Activated naive CD8-positive, alpha-beta T cell (primary cell): ENCODE measurements at regions not wholly inside any gene's neighbourhood (a gene's known extent, or its start where the extent isn't known, plus 50 kb on each side); places are given as distances from the start of the nearest gene placed in this dataset.

Source experiments
- H3K27ac Mint-ChIP-seq: one replicate; pipeline ENCODE4 v1.8.0; 2021; ENCODE audit warnings: mixed read lengths
- H3K27me3 Mint-ChIP-seq: one replicate; pipeline ENCODE4 v1.8.0; 2021; ENCODE audit warnings: mixed read lengths
- H3K36me3 Mint-ChIP-seq: one replicate; pipeline ENCODE4 v1.8.0; 2021; ENCODE audit warnings: mixed read lengths
- H3K4me1 Mint-ChIP-seq: one replicate; pipeline ENCODE4 v1.8.0; 2021; ENCODE audit warnings: low read depth, mixed read lengths
- H3K4me3 Mint-ChIP-seq: one replicate; pipeline ENCODE4 v1.8.0; 2021; ENCODE audit warnings: mild to moderate bottlenecking, mixed read lengths
- H3K9me3 Mint-ChIP-seq: one replicate; pipeline ENCODE4 v1.8.0; 2021; ENCODE audit warnings: low read depth, mixed read lengths

DNA sequence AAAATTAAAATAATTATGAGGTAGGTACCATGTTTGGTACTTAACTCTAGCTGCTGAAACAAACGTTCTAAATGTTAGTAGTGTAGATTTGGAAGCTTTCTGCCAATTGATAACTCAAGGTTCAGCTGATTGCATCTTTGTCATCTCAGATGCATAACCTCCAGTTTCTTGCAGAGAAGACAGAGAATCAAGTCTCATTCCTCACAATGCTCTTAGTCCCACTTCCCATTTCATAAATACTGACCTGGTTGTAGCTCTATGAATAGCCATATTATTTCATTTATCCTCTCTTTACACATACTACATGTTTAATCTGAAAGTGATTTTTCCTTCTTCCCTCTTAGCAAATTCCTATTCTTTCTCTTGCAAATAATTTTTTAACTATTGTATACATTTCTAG, 178.5 kb upstream of the SETBP1 start:
- Mint-ChIP-seq H3K9me3 (no peaks in the 10 kb centered on the region), H3K27me3 (no peaks in the 10 kb centered on the region), H3K36me3 (peaks cover 2% of the 10 kb centered on the region), H3K27ac (no peak overlapping the region), H3K4me3 (no peak overlapping the region), H3K4me1 (peaks cover 37% of the 10 kb centered on the region)

DNA sequence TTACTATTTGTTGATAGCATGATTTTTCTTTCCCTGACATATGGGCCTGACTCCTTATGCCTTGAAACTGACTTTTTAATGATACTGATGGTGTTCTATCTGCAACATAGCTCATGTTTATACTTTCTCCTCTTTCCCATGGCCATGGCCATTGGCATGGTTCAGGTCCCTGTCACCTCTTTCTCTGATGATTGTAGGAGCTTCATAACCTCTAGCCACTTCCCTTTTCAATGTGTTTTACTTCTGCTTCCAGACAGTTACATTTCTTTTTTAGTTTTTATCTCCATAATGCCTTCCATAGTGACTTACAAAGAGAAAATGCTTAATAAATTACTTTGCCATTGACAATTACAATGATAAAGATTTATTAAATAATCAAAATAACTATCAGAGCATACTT, 177.9 kb upstream of the SETBP1 start:
- Mint-ChIP-seq H3K27me3 (no peaks in the 10 kb centered on the region), H3K4me3 (no peak overlapping the region), H3K27ac (no peak overlapping the region), H3K4me1 (peaks cover 37% of the 10 kb centered on the region), H3K36me3 (peaks cover 2% of the 10 kb centered on the region), H3K9me3 (no peaks in the 10 kb centered on the region)

DNA sequence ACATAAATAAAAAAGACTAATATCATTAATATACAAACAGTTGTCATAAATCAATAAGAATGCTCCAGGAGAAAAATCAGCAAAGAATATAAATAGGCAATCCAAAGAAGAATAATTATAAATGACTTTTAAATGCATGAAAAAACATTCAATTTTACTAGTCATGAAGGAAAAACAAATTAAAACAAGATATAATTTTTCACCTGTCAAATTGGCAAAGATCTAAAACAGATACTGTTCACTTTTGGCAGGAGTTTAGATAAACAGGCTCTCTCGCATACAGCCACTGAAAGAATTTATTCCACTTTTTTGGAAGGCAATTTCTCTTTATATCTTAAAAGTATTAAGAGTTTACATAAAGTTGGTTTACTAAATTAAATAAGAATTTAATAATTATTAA, 176.8 kb upstream of the SETBP1 start:
- Mint-ChIP-seq H3K4me1 (peaks cover 35% of the 10 kb centered on the region), H3K4me3 (no peak overlapping the region), H3K27me3 (no peaks in the 10 kb centered on the region), H3K36me3 (no peaks in the 10 kb centered on the region), H3K27ac (no peak overlapping the region), H3K9me3 (no peaks in the 10 kb centered on the region)

DNA sequence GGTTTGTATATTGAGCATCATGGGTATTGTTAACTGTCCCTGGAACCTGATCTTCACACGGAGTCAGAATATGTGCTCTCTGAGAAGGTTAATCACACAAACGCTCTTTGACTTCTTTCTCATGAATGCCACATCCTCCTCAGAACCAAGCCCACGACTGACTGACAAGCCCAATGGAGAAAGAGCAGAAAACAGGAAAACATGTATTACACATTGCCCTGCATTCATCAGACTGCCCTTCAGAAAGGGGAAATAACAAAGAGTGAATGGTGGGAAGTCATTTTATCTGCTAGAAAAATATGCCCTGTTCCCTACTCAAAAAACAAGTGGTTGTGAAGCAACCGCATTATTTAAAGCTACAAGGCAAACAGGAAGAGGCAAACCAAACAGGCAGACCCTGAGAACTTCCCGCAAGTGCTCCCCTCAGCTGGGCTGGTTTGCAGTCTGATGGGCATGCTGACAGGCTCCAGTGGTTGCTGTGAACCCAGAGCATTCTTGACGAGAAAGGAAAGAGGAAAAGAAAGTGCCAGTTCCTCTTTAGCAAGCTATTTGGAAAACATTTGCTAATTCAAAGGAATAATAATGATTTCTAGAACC, 172.9 kb upstream of the SETBP1 start:
- Mint-ChIP-seq H3K27ac (no peak overlapping the region), H3K27me3 (no peaks in the 10 kb centered on the region), H3K9me3 (no peaks in the 10 kb centered on the region), H3K4me3 (no peak overlapping the region), H3K36me3 (no peaks in the 10 kb centered on the region), H3K4me1 (peaks cover 12% of the 10 kb centered on the region)

DNA sequence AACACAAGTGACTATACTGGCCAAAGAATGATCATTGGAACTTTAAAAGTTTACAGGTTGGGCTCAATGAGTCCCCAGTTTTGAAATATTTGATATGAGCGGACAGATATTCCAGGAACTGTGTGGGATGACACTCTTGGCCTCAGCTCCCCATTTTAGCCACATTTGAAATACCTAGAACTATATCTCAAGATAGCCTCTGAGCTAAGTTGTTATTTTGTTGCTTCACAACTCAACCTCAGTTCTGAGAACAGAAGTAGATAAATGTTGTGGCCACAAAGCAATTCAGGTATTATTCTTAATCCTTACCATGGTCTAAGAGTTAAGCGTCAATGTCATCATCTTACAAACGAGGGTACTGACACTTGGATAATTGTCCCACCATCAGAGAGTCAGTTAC, 172.2 kb upstream of the SETBP1 start:
- H3K9me3 Mint-ChIP-seq: no peaks in the 10 kb centered on the region
- no peaks in the 10 kb centered on the region for H3K27me3 Mint-ChIP-seq
- H3K4me3 Mint-ChIP-seq: no peak overlapping the region
- no peaks in the 10 kb centered on the region for H3K36me3 Mint-ChIP-seq
- H3K4me1 Mint-ChIP-seq: peaks cover 12% of the 10 kb centered on the region
- no peak overlapping the region for H3K27ac Mint-ChIP-seq

DNA sequence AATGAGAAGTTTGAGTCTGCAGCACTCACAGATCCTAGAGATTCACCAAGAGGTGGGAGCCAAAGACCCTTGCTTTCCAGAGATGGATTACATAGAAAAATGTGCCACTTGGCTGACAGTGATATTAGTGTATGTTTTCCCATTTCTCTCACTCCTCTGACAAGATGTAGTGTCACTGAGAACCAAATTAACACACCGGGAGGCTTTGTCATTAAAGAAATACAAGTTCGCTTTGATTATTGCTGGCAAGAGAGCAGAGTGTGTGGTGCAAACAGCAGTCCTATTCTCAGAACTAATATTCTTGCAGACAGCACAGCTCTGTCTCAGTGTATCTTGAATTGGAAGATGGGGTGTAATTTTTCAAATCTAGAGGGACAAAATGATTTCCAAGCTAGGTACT, 171.6 kb upstream of the SETBP1 start:
- Mint-ChIP-seq H3K4me1 (peaks cover 12% of the 10 kb centered on the region), H3K9me3 (no peaks in the 10 kb centered on the region), H3K4me3 (no peak overlapping the region), H3K27ac (no peak overlapping the region), H3K27me3 (no peaks in the 10 kb centered on the region), H3K36me3 (no peaks in the 10 kb centered on the region)

DNA sequence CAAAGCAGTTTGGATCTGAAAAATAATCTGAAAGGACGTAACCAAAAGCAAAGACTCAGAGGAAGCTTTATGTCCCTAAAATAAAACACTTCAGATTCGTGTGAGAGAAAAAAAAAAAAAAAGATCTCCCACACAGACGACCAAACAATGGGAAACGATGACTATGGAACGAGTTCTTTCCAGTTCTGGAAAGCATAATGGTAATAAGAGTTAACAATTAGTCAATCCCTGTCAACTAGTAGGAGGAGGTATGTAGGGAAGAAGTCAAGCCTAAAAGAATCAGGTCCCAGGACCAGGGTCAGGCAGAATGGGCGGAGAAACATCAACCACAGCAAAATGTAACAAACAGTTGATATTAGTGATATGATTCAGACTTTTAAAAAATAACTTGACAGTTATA, 170.3 kb upstream of the SETBP1 start:
- no peak overlapping the region for H3K27ac Mint-ChIP-seq
- no peak overlapping the region for H3K4me3 Mint-ChIP-seq
- H3K27me3 Mint-ChIP-seq: no peaks in the 10 kb centered on the region

DNA sequence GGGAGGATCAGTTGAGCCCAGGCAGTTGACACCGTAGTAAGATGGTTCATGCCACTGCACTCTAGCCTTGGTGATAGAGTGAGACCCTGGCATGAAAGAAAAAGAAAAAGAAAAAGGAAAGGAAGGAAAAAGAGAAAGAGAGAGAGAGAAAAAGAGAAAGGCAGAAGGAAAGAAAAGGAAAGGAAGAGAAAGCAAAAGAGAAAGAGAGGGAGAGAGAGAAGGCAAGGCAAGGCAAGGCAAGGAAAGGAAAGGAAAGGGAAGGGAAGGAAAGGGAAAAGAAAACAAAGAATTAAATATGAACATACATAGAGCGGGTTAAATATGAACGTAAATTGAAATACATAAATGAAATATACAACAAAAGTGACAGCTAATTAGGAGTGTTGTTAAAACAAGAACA, 167.5 kb upstream of the SETBP1 start:
- H3K27me3 Mint-ChIP-seq: no peaks in the 10 kb centered on the region
- H3K36me3 Mint-ChIP-seq: no peaks in the 10 kb centered on the region
- H3K4me3 Mint-ChIP-seq: no peak overlapping the region
- H3K4me1 Mint-ChIP-seq: no peaks in the 10 kb centered on the region
- no peaks in the 10 kb centered on the region for H3K9me3 Mint-ChIP-seq
- no peak overlapping the region for H3K27ac Mint-ChIP-seq

More for the DNA sequence above, 170.3 kb upstream of the SETBP1 start:
- H3K9me3 Mint-ChIP-seq: no peaks in the 10 kb centered on the region
- peaks cover 12% of the 10 kb centered on the region for H3K4me1 Mint-ChIP-seq
- no peaks in the 10 kb centered on the region for H3K36me3 Mint-ChIP-seq

DNA sequence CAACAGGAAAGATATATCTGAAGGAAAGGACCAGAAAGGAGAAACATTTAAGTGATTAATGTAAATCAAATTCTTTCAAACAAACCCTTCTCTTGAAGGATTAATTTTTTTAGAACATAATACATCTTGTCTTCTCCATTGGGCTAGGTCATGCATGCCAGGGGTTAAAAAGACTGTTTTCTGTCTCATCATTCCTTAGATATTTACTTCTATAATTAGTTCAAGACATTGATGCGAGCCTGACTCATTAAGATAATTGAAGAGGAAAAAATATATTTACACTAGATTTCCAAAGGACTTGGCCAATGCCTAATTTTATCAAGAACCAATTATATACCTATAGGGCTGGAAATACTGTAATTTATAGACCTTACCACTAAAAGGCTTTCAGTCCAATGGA, 166.6 kb upstream of the SETBP1 start:
- Mint-ChIP-seq H3K27me3 (no peaks in the 10 kb centered on the region), H3K4me3 (no peak overlapping the region), H3K4me1 (no peaks in the 10 kb centered on the region), H3K27ac (no peak overlapping the region), H3K9me3 (no peaks in the 10 kb centered on the region), H3K36me3 (no peaks in the 10 kb centered on the region)

DNA sequence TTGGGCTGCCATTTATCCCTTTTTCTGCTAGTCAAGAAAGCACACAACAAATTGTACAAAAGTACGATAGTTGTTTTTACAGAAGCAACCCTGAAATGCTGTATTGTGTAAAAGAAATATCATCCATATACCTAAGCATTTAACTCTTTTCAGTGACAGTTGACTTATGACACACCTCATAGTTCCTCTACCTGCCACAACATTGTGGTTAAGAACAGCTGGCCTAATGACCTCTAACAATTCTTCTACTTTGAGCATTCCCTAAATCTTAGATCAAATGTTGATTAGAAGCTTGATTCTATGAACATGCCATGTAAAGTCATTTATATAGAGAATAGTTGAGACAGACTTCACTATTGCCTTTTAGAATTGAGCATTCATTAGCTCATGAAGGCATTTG, 165.9 kb upstream of the SETBP1 start:
- H3K36me3 Mint-ChIP-seq: no peaks in the 10 kb centered on the region
- H3K4me1 Mint-ChIP-seq: no peaks in the 10 kb centered on the region
- no peaks in the 10 kb centered on the region for H3K9me3 Mint-ChIP-seq
- H3K27me3 Mint-ChIP-seq: no peaks in the 10 kb centered on the region
- H3K27ac Mint-ChIP-seq: no peak overlapping the region
- no peak overlapping the region for H3K4me3 Mint-ChIP-seq

DNA sequence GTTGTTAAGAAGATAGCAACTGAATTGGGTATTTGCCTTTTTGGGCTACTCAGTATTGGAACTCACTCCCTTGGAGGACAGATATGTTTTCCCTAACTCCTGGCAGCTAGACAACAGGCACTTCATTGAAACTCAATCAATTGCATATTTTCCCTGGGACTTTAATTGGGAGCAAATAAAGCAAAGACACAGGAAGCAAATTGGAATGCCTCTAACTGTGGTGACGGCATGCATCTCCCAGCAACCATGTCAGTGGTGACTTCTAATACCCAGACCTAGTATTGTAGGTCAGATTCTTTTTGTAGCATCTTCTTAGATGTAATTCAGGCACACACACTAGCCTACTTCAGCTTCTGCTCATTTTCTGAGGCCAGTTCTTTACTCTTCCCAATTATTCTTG, 164.2 kb upstream of the SETBP1 start:
- no peaks in the 10 kb centered on the region for H3K4me1 Mint-ChIP-seq
- H3K27me3 Mint-ChIP-seq: no peaks in the 10 kb centered on the region
- no peak overlapping the region for H3K27ac Mint-ChIP-seq
- no peak overlapping the region for H3K4me3 Mint-ChIP-seq
- no peaks in the 10 kb centered on the region for H3K36me3 Mint-ChIP-seq
- no peaks in the 10 kb centered on the region for H3K9me3 Mint-ChIP-seq

DNA sequence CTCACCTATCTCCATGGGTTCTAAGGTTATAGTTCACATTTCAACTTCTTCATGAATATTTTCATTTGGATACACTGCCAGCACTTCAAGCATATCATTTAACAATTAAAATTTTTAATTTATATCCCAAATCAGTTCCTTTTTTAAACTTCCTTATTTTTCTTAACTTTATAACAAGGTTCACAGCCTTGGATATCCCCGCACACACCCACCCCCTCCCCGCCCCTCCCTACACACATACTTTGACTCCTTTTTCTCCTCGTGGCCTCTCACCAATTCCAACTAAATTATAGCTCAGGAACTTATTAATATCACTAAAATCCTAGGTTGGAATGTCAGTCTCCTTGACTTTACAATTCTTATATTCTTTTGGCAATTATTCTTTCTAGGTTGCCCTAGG, 163.6 kb upstream of the SETBP1 start:
- Mint-ChIP-seq H3K27ac (no peak overlapping the region), H3K4me1 (no peaks in the 10 kb centered on the region), H3K36me3 (no peaks in the 10 kb centered on the region), H3K27me3 (no peaks in the 10 kb centered on the region), H3K4me3 (no peak overlapping the region), H3K9me3 (no peaks in the 10 kb centered on the region)

DNA sequence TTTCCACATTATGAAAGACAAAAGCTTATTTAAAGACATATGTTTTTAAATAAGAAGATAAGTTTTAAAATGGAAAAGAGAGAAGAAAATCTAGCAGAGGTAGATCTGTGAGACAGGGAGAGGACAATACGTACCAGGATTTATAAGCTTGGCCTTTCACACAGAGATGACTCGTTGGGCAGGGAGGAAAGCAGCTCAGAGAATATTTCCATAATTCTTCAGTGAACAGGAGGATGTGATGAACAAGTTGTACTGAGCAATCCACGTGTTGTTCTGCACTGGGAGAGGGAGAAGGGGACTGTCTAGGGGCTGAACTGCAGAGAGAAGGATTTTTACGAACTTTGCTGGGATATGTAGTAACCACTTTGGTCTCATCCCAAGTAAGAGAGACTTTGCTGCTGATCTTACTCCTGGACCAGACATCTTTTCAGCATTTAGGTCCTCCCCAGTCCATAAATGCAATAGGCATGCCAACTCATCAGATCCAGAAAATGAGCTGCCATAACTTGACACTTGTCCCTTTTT, 162.5 kb upstream of the SETBP1 start:
- Mint-ChIP-seq H3K27me3 (no peaks in the 10 kb centered on the region), H3K4me1 (no peaks in the 10 kb centered on the region), H3K9me3 (no peaks in the 10 kb centered on the region), H3K27ac (no peak overlapping the region), H3K4me3 (no peak overlapping the region), H3K36me3 (no peaks in the 10 kb centered on the region)

DNA sequence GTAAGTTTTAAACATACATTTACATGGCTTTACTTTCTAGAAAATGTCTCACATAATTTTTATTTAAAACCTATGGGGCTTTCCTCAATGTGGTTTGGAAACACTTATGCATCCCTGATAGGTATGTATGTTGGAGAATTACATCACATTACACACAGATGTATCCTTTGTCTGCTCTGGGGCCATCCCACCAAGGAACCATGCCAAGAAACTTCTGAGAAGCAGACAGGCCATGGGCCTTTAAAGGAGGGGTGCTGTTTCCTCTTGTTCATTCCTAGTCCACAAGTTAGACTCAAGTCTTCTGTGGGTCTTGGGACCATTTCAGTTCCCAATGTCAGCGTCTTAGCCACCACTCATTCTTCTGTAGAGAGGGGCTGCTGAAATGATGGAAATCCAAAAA, 162.0 kb upstream of the SETBP1 start:
- Mint-ChIP-seq H3K4me1 (no peaks in the 10 kb centered on the region), H3K36me3 (no peaks in the 10 kb centered on the region), H3K4me3 (no peak overlapping the region), H3K9me3 (no peaks in the 10 kb centered on the region), H3K27ac (no peak overlapping the region), H3K27me3 (no peaks in the 10 kb centered on the region)

DNA sequence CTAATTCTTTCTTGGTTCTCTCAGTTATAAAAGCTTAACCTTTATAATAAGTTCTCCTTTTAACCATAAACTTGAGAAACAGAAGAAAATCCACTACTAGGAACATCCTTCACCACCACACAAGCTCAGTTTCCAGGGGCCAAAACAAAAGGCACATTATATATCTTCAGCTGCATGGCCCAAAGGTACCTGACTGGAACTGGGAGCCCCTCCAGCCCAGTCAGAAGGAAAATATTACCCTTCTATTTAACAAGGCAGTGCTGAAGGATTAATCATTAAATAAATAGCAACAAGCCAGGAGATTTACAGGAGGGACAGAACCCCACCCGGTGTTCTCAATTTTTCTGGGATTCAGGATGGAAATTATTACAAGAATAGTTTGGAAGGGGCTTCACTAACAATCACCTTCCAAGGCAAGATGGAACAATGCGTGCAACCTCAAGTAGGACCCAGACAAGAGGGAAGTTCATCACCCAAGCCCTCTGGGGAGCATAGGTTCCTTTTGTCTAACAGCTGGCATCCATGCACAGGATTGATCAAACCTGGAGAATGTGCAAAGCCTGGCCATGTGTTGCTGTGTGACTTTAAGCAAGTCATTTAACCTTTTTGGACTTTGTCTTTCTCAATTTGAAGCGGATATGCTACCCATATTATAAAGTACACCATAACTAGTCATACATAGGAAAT, 159.6 kb upstream of the SETBP1 start:
- Mint-ChIP-seq H3K27ac (no peak overlapping the region), H3K27me3 (no peaks in the 10 kb centered on the region)

DNA sequence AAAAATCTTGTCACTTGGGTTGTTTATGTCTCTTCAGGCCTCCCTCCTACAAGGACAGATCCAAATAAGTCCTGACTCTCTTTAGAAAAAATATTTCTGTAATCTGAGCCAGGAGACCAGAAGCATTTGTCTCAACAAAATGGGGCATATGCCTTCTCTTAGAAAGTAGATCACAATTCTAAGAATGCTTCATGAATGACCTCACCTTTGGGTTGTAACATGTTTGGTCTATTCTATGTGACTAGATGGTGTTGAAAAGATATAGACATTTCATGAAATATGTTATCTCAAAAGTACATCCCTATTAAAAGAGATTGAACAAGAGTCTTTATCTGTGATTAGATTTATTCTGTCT, 159.0 kb upstream of the SETBP1 start:
- no peak overlapping the region for H3K4me3 Mint-ChIP-seq
- H3K27ac Mint-ChIP-seq: no peak overlapping the region
- H3K4me1 Mint-ChIP-seq: peaks cover 5% of the 10 kb centered on the region
- no peaks in the 10 kb centered on the region for H3K27me3 Mint-ChIP-seq
- H3K36me3 Mint-ChIP-seq: no peaks in the 10 kb centered on the region
- H3K9me3 Mint-ChIP-seq: no peaks in the 10 kb centered on the region

More for the DNA sequence above, 159.6 kb upstream of the SETBP1 start:
- H3K9me3 Mint-ChIP-seq: no peaks in the 10 kb centered on the region
- H3K4me3 Mint-ChIP-seq: no peak overlapping the region
- no peaks in the 10 kb centered on the region for H3K36me3 Mint-ChIP-seq
- peaks cover under 1% of the 10 kb centered on the region for H3K4me1 Mint-ChIP-seq
